GM12873 (cell line): ENCODE measurements at regions not wholly inside any gene's neighbourhood (a gene's known extent, or its start where the extent isn't known, plus 50 kb on each side); places are given as distances from the start of the nearest gene placed in this dataset.

Experiments
- TF ChIP-seq, protein P1 (sequence below): IDR thresholded peaks from 2 replicates; pipeline ENCODE4 v1.5.1; 2012; ENCODE audit warnings: low read depth, mild to moderate bottlenecking, moderate library complexity, low read length, control low read depth; ENCODE audit not compliant: insufficient read depth; ENCODE audit errors: missing control alignments

DNA sequence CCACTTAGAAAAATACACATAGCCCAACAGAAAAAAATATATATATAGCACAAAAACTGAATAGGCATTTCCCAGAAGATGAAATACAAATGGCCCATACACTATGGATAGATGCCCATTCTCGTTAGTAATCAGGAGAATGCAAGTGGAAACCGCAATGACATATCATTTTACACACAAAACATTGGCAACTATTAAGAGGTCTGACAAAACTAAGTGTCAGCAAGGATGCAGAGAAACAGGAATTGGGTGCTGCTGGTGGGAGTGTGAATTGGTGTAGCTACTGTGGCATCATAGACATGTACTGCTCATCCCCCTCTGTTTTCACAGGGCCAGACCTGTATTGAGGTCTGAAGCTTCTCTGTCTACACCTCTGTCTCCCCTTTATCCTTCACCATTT, 320.0 kb downstream of the IDS start:
- TF ChIP-seq, protein P1, sequence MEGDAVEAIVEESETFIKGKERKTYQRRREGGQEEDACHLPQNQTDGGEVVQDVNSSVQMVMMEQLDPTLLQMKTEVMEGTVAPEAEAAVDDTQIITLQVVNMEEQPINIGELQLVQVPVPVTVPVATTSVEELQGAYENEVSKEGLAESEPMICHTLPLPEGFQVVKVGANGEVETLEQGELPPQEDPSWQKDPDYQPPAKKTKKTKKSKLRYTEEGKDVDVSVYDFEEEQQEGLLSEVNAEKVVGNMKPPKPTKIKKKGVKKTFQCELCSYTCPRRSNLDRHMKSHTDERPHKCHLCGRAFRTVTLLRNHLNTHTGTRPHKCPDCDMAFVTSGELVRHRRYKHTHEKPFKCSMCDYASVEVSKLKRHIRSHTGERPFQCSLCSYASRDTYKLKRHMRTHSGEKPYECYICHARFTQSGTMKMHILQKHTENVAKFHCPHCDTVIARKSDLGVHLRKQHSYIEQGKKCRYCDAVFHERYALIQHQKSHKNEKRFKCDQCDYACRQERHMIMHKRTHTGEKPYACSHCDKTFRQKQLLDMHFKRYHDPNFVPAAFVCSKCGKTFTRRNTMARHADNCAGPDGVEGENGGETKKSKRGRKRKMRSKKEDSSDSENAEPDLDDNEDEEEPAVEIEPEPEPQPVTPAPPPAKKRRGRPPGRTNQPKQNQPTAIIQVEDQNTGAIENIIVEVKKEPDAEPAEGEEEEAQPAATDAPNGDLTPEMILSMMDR, result no peak

DNA sequence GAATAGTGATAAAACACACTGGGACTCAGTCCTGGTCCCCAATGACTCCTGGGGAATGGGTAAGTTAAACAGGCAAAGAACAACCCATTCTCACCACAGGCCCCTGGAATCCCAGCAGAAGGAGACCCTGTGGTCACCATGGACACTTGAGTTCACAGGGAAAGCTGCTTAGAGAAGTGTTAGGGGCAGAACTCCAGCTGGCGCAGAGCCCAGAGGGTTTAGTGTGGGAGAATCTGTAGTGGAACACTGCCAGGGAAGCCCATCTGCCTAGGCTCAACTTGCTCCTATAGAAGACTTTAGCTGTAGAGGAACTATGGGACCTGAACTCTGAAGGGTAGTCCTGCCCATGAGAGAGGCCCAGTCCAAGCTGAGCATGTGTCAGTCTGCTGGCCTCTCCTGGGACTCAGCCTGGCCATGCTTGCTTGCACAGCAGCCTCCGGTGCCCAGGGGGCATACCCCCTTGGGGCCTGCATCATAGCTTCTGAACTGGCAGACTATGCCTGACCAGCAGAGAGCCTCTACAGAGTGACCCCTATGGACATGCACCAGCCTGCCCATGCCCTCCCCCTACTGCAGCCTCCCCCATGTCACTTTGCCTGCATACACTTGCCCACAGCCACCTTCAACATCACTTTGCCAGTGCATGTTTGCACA, 343.5 kb downstream of the IDS start:
- TF ChIP-seq, protein P1, result no peak

DNA sequence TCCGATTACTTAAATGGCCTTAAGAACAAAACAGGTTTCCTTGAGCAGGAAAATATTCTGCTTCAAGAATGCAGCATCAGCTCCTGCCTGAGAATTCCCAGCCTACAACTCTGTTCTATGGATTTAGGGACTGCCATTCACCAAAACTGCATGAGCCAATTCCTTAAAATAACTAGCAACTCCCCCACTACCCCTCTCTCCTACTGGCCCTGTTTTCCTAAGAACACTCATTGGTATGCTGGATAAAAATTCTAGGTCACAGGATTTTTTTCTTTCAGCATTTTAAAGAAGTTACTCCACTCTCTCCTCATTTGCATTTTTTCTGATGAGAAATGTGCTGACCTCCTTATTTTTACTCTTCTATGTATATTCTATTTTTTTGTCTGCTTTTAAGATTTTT, 347.1 kb downstream of the IDS start:
- TF ChIP-seq, protein P1, result no peak

DNA sequence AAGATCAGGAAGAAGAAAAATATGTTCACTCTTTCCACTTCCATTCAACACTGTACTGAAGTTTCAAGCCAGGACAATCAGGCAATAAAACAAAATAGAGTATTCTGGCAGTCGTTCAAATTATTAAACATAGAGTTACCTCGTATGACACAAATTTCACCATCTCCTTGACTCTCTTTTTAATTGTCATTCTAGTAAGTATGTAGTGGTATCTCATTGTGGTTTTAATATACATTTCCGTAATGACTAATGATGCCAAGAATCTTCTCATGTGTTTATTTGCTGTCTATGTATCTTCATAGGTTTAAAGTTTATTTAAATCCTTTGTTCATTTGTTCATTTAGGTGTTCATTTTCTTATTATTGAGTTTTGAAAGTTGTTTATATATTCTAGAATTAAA, 352.2 kb downstream of the IDS start:
- TF ChIP-seq, protein P1, result no peak

DNA sequence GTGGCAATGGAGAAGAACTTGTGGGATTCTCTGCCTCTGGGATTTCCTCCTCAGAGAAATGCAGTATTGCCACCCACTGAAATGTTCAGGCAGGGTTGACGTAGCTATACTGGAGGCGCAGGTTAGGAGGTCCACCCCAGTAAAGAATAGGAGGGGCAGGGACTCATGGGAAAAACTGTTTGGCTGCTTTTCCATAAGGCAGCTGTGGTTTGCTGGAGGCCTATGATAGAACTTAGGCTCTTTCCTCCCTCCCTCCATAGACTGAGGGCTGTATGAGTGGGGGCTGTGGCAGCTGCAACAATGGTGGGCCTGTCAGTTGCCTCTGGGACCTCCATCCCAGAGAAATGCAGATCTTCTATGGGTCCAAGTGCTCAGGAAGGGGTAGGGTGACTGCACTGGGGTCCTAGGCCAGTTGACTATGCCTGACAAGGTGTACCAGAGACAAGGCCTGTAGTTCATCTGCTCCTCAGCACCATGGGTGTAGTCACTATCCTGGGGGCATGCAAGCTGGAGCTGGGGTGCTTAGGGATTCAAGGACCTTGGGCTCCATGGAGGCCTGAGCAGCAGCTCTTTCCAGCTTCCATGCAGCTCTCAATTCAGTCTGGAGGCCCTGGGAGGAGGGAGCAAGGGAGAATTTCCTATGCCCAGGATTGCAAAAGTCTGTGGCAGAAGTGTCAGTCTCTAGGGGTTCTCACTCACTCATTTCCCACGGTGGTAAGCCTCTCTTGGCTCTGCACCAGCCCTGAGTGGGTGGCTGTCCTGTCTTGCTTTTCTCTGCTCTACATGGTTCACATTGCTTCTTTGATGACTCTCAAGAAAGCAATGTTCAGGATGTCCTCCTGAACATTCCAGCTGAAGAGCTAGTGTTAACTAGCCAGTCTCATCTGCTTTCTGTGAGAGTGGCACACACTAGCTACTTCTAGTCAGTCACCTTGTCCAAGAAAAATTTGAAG, 353.0 kb downstream of the IDS start:
- TF ChIP-seq, protein P1, result no peak

DNA sequence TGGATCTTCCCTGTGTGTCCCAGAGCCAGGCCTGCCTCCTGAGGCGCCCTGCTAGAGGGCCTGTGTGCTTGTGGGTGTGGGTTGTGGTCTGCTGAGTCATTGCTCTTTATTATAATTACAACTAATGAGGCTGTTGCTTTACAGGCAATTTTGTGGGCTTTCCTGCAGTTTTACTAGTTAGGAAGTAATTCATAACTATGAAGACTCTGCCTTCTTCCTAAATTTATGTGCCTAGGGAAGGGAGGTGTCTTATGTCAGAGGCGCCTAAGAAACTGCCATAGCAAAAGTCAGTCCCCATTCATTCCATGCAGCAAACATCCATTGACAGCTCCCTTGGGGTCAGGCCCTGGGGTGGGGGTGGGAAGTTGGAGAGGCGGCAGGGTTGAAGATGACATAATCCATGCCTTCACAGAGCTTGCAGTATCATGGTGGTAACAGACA, 359.2 kb downstream of the IDS start:
- TF ChIP-seq, protein P1, result no peak

DNA sequence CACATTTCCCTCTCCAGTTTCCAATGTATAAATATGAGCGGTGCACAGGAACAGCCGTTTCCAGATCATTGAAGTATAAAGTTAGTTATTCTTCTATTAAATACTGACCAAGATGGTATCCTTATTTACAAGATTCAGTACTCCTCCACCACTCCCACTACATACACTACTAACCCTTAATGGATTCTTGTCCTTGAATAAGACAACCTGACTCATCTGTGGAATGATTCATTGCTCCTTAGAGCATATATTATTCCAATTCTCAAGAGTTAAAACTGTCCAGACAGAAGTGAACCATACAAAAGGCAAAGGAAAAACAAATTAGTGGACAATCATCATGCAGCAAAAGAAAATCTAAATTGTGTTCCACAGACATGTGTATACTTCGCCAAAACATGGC, 373.3 kb downstream of the IDS start:
- TF ChIP-seq, protein P1, result no peak
